GM12891 (cell line): ENCODE measurements at regions not wholly inside any gene's neighbourhood (a gene's known extent, or its start where the extent isn't known, plus 50 kb on each side); places are given as distances from the start of the nearest gene placed in this dataset.

ENCODE experiments used
- PAX5 ChIP-seq: IDR thresholded peaks from 2 replicates; pipeline ENCODE4 v1.6.1; 2011; ENCODE audit warnings: low read length, moderate library complexity, mild to moderate bottlenecking; ENCODE audit not compliant: insufficient read depth, severe bottlenecking
- POLR2A ChIP-seq: IDR thresholded peaks from 2 replicates; pipeline ENCODE4 v1.6.1; 2011; ENCODE audit warnings: low read depth, low read length, control low read depth
- POLR2AphosphoS5 ChIP-seq: IDR thresholded peaks from 2 replicates; pipeline ENCODE4 v1.6.1; 2011; ENCODE audit warnings: low read depth, low read length, control low read depth
- SPI1 ChIP-seq: IDR thresholded peaks from 2 replicates; pipeline ENCODE4 v1.6.1; 2011; ENCODE audit warnings: low read depth, low read length, control low read depth
- TAF1 ChIP-seq: IDR thresholded peaks from 2 replicates; pipeline ENCODE4 v1.6.1; 2011; ENCODE audit warnings: low read depth, low read length, control low read depth

DNA sequence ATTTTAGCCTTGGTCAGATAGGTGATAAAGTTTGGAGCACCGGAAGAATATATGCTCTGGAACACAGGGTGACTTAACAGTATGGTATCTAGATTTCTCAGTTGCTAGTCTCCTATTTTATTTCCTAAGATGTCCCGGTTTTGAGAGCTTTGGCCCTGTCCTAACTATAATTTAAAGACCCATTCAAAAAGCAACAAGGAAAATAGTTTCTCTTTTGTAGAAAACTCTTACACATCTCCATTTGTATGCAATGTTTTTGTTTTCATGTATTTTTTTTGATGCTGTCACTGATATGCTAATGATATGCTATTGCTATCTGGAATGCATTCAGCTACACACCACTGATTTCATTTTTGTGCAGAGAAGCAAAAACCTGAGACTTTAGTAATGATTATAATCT, 237.8 kb downstream of the GPD2 start:
- TF ChIP-seq POLR2A (no peak), TAF1 (no peak), POLR2AphosphoS5 (no peak), SPI1 (no peak), PAX5 (no peak)
